ENCODE measurements at regions not wholly inside any gene's neighbourhood (a gene's known extent, or its start where the extent isn't known, plus 50 kb on each side); places are given as distances from the start of the nearest gene placed in this dataset.

GRCh38 chr10:129331207-129331838 lies 135.7 kb upstream of the MGMT start:
- H3K36me3 ChIP-seq (ENCODE audit: insufficient read depth, low read length): no peaks in the 10 kb centered on the region
- no peak overlapping the region for H2AFZ ChIP-seq (ENCODE audit: low read depth, low read length)
- TF ChIP-seq EZH2 (IDR thresholded peaks at IDR 0.05; ENCODE audit: borderline replicate concordance, insufficient read depth, low read length, poor library complexity, severe bottlenecking) (no peak), MXI1 (conservative IDR thresholded peaks at IDR 0.05; ENCODE audit: poor library complexity, severe bottlenecking) (no peak), CTCF (IDR thresholded peaks at IDR 0.05; ENCODE audit: poor library complexity, severe bottlenecking) (no peak), POLR2AphosphoS5 (IDR thresholded peaks at IDR 0.05) (no peak), TAF1 (IDR thresholded peaks at IDR 0.05; ENCODE audit: low read depth) (no peak), RAD21 (conservative IDR thresholded peaks at IDR 0.05) (no peak), SMC3 (conservative IDR thresholded peaks at IDR 0.05; ENCODE audit: poor library complexity) (no peak), EP300 (conservative IDR thresholded peaks at IDR 0.05; ENCODE audit: poor library complexity, severe bottlenecking) (no peak)
- TF ChIP-seq, protein P1, sequence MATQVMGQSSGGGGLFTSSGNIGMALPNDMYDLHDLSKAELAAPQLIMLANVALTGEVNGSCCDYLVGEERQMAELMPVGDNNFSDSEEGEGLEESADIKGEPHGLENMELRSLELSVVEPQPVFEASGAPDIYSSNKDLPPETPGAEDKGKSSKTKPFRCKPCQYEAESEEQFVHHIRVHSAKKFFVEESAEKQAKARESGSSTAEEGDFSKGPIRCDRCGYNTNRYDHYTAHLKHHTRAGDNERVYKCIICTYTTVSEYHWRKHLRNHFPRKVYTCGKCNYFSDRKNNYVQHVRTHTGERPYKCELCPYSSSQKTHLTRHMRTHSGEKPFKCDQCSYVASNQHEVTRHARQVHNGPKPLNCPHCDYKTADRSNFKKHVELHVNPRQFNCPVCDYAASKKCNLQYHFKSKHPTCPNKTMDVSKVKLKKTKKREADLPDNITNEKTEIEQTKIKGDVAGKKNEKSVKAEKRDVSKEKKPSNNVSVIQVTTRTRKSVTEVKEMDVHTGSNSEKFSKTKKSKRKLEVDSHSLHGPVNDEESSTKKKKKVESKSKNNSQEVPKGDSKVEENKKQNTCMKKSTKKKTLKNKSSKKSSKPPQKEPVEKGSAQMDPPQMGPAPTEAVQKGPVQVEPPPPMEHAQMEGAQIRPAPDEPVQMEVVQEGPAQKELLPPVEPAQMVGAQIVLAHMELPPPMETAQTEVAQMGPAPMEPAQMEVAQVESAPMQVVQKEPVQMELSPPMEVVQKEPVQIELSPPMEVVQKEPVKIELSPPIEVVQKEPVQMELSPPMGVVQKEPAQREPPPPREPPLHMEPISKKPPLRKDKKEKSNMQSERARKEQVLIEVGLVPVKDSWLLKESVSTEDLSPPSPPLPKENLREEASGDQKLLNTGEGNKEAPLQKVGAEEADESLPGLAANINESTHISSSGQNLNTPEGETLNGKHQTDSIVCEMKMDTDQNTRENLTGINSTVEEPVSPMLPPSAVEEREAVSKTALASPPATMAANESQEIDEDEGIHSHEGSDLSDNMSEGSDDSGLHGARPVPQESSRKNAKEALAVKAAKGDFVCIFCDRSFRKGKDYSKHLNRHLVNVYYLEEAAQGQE (IDR thresholded peaks at IDR 0.05; ENCODE audit: borderline replicate concordance): no peak
- H3K4me3 ChIP-seq (ENCODE audit: low read length): no peak overlapping the region
- H3K9ac ChIP-seq (ENCODE audit: low read length): no peak overlapping the region
- no peaks in the 10 kb centered on the region for H4K20me1 ChIP-seq (ENCODE audit: insufficient read depth)
- H3K4me2 ChIP-seq (ENCODE audit: low read length): no peak overlapping the region
- H3K9me2 ChIP-seq (ENCODE audit: insufficient read depth, low read length): no peaks in the 10 kb centered on the region
- no peak overlapping the region for H3K27ac ChIP-seq (ENCODE audit: low read length)
- H3K9me3 ChIP-seq (ENCODE audit: low read length): no peaks in the 10 kb centered on the region
- no peaks in the 10 kb centered on the region for H3F3A ChIP-seq (ENCODE audit: insufficient read depth, low read length, poor library complexity, severe bottlenecking)
- no peaks in the 10 kb centered on the region for H3K27me3 ChIP-seq (ENCODE audit: insufficient read depth, low read depth, low read length)
- no peaks in the 10 kb centered on the region for H3K79me2 ChIP-seq (replicated peaks; ENCODE audit: insufficient read depth, low read length)

GRCh38 chr10:129331839-129332220 lies 135.2 kb upstream of the MGMT start:
- Histone ChIP-seq H3K9me3 (ENCODE audit: low read length) (no peaks in the 10 kb centered on the region), H3K9me2 (ENCODE audit: insufficient read depth, low read length) (no peaks in the 10 kb centered on the region), H3K4me2 (ENCODE audit: low read length) (no peak overlapping the region), H3K36me3 (ENCODE audit: insufficient read depth, low read length) (no peaks in the 10 kb centered on the region), H3K9ac (ENCODE audit: low read length) (no peak overlapping the region), H3K79me2 (replicated peaks; ENCODE audit: insufficient read depth, low read length) (no peaks in the 10 kb centered on the region), H3K27me3 (ENCODE audit: insufficient read depth, low read depth, low read length) (no peaks in the 10 kb centered on the region), H3F3A (ENCODE audit: insufficient read depth, low read length, poor library complexity, severe bottlenecking) (no peaks in the 10 kb centered on the region), H3K27ac (ENCODE audit: low read length) (no peak overlapping the region), H3K4me3 (ENCODE audit: low read length) (no peak overlapping the region), H4K20me1 (ENCODE audit: insufficient read depth) (no peaks in the 10 kb centered on the region), H2AFZ (ENCODE audit: low read depth, low read length) (no peak overlapping the region)
- no peak for TF ChIP-seq EP300 (conservative IDR thresholded peaks at IDR 0.05; ENCODE audit: poor library complexity, severe bottlenecking)
- TF ChIP-seq, protein P1 (IDR thresholded peaks at IDR 0.05; ENCODE audit: borderline replicate concordance): no peak
- no peak for TF ChIP-seq MXI1 (conservative IDR thresholded peaks at IDR 0.05; ENCODE audit: poor library complexity, severe bottlenecking)
- TF ChIP-seq RAD21 (conservative IDR thresholded peaks at IDR 0.05): no peak
- no peak for TF ChIP-seq TAF1 (IDR thresholded peaks at IDR 0.05; ENCODE audit: low read depth)
- no peak for TF ChIP-seq CTCF (IDR thresholded peaks at IDR 0.05; ENCODE audit: poor library complexity, severe bottlenecking)
